Fibroblast of lung (primary cell): ENCODE measurements at regions not wholly inside any gene's neighbourhood (a gene's known extent, or its start where the extent isn't known, plus 50 kb on each side); places are given as distances from the start of the nearest gene placed in this dataset.

Source experiments
- EZH2 ChIP-seq: IDR thresholded peaks from 2 replicates; pipeline ENCODE4 v1.5.1; 2012; ENCODE audit warnings: low read length, control low read depth, mild to moderate bottlenecking; ENCODE audit errors: missing control alignments
- TF ChIP-seq, protein P1 (sequence below), 2 donors: IDR thresholded peaks in 1 of 2; conservative IDR thresholded peaks in 1 of 2; 1 replicate in 1 of 2; 2 replicates in 1 of 2; pipeline ENCODE4 v1.5.1; 2011 to 2012; ENCODE audit warnings: low read length in 2 of 2, control low read depth in 1 of 2, inconsistent platforms in 1 of 2, low read depth in 1 of 2, mild to moderate bottlenecking in 1 of 2

DNA sequence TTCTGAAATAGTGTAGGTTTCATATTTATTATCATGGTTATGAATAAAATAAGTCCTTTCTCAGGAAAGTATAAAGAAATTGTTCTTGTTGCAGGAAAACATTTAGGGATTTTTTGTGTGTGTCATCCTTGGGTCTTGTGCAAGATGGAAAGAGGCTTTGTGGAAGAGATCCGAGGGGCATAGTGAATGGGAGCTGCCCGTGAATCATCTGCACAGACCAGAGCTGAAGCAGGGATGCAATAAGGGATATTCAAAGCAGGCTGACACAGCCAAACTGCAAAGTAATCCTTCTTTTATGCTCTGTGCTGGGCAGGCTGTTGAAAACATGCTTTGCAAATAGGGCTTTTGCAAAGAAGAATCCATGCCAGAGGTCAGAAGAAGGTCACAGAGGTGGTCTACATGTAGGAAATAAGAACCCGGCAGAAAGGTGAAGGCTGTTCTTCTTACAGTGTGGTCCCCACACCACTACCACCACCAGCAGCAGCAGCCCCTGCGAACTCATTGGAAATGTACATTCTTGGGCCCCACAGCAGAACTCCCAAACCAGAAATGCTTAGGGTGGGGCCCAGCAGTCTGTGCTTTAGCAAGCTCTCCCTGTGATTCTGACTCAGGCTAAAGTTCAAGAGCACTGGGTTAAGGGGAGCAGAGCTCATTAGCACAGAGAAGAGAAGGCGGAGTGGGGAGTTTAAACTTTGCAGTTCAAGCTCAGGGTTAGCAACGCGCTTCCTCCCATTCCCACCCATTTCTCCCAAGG is 237.6 kb downstream of the QKI start:
- TF ChIP-seq EZH2, result no peak
- TF ChIP-seq, protein P1, sequence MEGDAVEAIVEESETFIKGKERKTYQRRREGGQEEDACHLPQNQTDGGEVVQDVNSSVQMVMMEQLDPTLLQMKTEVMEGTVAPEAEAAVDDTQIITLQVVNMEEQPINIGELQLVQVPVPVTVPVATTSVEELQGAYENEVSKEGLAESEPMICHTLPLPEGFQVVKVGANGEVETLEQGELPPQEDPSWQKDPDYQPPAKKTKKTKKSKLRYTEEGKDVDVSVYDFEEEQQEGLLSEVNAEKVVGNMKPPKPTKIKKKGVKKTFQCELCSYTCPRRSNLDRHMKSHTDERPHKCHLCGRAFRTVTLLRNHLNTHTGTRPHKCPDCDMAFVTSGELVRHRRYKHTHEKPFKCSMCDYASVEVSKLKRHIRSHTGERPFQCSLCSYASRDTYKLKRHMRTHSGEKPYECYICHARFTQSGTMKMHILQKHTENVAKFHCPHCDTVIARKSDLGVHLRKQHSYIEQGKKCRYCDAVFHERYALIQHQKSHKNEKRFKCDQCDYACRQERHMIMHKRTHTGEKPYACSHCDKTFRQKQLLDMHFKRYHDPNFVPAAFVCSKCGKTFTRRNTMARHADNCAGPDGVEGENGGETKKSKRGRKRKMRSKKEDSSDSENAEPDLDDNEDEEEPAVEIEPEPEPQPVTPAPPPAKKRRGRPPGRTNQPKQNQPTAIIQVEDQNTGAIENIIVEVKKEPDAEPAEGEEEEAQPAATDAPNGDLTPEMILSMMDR (conservative IDR thresholded peaks at IDR 0.05 in 1 of 2, IDR thresholded peaks at IDR 0.05 in 1 of 2; ENCODE audit: low read depth in 1 of 2, low read length in 2 of 2), result no peak
